ENCODE measurements at regions not wholly inside any gene's neighbourhood (a gene's known extent, or its start where the extent isn't known, plus 50 kb on each side); places are given as distances from the start of the nearest gene placed in this dataset.

GRCh38 chr22:19648419-19648929 is 65.8 kb upstream of the SEPTIN5 start:
- no peak for DNase-seq (ENCODE audit: low read depth)
- TF ChIP-seq, protein P1, sequence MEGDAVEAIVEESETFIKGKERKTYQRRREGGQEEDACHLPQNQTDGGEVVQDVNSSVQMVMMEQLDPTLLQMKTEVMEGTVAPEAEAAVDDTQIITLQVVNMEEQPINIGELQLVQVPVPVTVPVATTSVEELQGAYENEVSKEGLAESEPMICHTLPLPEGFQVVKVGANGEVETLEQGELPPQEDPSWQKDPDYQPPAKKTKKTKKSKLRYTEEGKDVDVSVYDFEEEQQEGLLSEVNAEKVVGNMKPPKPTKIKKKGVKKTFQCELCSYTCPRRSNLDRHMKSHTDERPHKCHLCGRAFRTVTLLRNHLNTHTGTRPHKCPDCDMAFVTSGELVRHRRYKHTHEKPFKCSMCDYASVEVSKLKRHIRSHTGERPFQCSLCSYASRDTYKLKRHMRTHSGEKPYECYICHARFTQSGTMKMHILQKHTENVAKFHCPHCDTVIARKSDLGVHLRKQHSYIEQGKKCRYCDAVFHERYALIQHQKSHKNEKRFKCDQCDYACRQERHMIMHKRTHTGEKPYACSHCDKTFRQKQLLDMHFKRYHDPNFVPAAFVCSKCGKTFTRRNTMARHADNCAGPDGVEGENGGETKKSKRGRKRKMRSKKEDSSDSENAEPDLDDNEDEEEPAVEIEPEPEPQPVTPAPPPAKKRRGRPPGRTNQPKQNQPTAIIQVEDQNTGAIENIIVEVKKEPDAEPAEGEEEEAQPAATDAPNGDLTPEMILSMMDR (IDR thresholded peaks at IDR 0.05; ENCODE audit: insufficient read depth, low read length), result no peak
- H3K4me3 ChIP-seq (ENCODE audit: low read depth, low read length), result no peak overlapping the region

DNA sequence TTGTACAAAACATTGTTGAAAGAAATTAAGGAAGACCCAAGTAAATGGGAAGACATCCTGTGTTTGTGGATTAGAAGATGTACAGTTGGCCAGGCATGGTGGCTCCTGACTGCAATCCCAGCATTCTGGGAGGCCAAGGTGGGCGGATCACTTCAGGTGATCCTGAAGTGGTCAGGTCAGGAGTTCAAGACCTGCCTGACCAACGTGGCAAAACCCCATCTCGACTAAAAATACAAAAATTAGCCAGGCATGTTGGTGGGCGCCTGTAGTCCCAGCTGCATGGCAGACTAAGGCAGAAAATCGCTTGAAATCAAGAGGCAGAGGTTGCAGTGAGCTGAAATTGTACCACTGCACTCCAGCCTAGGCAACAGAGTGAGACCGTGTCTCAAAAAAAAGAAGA is 62.0 kb upstream of the SEPTIN5 start:
- no peak overlapping the region for H3K4me3 ChIP-seq (ENCODE audit: low read depth, low read length)
- DNase-seq (ENCODE audit: low read depth), result no peak
- TF ChIP-seq, protein P1 (IDR thresholded peaks at IDR 0.05; ENCODE audit: insufficient read depth, low read length), result no peak

DNA sequence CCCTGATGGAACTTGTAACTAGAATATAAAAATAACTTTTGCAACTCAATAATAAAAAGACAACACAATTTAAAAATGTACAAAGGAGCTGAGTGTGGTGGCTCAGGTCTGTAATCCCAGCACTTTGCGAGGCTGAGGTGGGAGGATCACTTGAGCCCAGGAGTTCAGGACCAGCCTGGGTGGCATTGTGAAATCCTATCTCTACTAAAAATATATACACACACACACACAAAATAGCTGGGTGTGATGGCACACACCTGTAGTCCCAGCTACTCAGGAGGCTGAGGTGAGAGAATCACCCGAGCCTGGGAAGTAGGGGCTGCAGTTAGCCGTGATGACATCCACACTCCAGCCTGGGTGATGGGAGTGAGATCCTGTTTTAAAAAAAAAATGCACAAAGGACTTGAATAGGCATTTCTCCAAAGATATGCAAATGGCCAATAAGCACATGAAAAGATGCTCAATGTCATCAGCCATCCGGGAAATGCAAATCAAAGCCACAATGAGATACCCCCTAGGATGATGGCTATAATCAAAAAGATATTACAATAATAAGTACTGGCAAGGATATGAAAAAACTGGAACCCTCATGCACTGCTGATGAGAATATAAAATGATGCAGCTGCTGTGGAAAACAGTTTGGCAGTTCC is 59.8 kb upstream of the SEPTIN5 start:
- DNase-seq (ENCODE audit: low read depth), result no peak
- H3K4me3 ChIP-seq (ENCODE audit: low read depth, low read length), result no peak overlapping the region
- TF ChIP-seq, protein P1 (IDR thresholded peaks at IDR 0.05; ENCODE audit: insufficient read depth, low read length), result no peak

DNA sequence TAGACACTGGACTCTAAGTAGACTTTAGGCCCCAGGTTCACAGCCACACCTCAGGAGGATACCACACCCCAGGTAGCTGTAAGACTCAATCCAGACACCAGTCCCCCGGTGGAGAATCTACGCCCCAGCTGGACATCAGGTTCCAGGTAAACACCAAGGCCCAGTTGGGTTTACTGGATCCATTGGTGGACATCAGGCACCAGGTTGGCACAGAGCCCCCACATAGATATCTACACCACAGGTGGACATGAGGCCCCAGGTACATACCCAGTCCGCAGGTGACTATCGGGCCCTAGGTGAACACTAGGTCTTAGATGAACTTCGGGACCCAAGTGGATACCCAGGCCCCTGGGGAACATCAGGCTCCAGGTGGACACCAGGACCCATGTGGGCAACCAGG is 58.9 kb upstream of the SEPTIN5 start:
- TF ChIP-seq, protein P1 (IDR thresholded peaks at IDR 0.05; ENCODE audit: insufficient read depth, low read length), result no peak
- H3K4me3 ChIP-seq (ENCODE audit: low read depth, low read length), result no peak overlapping the region
- DNase-seq (ENCODE audit: low read depth), result no peak

DNA sequence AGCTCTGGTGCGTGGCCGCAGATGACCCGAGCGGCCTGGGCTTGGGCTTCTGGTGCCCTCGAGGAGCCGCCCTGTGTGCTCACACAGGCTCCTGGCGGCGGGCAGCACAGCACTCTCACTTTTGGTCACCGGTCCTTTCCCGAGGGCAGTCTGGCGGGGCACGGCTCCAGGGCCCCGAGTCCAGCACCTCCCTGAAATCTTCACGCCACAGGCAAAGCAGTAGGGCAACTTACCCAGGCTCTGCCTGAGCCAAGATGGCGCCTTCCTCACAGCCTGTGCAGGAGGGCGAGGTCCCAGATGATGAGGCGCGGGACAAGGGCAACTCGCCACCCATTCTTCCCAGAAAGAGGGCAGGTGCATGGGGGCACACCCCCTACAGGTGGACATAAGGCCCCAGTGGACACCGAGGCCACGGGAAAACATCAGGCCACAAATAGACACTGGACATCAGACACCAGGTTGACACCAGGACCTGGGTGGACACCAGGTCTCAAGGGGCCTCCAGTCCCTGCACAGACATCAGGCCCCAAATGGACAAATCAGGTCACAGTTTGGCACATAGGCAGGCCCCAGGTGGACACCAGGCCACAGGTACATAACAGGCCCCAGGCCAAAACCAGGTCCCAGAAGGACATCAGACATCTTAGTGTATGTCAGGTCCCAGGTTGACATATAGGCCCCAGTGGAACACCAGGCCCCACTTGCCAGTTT is 57.6 kb upstream of the SEPTIN5 start:
- TF ChIP-seq, protein P1 (IDR thresholded peaks at IDR 0.05; ENCODE audit: insufficient read depth, low read length), result no peak
- H3K4me3 ChIP-seq (ENCODE audit: low read depth, low read length), result no peak overlapping the region
- DNase-seq (ENCODE audit: low read depth), result no peak

- no peak overlapping the region for H3K4me3 ChIP-seq (ENCODE audit: low read depth, low read length)
- TF ChIP-seq, protein P1 (IDR thresholded peaks at IDR 0.05; ENCODE audit: insufficient read depth, low read length), result no peak
- no peak for DNase-seq (ENCODE audit: low read depth)
Observed at GRCh38 chr22:19657252-19658056, 56.8 kb upstream of the SEPTIN5 start.
